ENCODE measurements at regions not wholly inside any gene's neighbourhood (a gene's known extent, or its start where the extent isn't known, plus 50 kb on each side); places are given as distances from the start of the nearest gene placed in this dataset.

GRCh38 chr7:54701982-54702381 lies 57.0 kb downstream of the SEC61G start:
- ATAC-seq (no peak), DNase-seq (ENCODE audit: missing footprints) (no peak)
- intact Hi-C loops (cut with DNase I), result no loop called here

- intact Hi-C loops (cut with DNase I), result no loop called here
- no peak for DNase-seq (ENCODE audit: missing footprints)
- ATAC-seq, result no peak
These were observed 59.3 kb downstream of the SEC61G start for GRCh38 chr7:54699715-54700114.

- intact Hi-C loops (cut with DNase I), result no loop called here
- DNase-seq (ENCODE audit: missing footprints), result no peak
- no peak for ATAC-seq
These were observed 61.3 kb downstream of the SEC61G start for GRCh38 chr7:54697659-54698186.

GRCh38 chr7:54690892-54691291 lies 68.1 kb downstream of the SEC61G start:
- DNase-seq (ENCODE audit: missing footprints), result no peak
- intact Hi-C loops (cut with DNase I), result no loop called here
- ATAC-seq, result no peak

- ATAC-seq (no peak), DNase-seq (ENCODE audit: missing footprints) (no peak)
- intact Hi-C loops (cut with DNase I), result no loop called here
These were observed 69.0 kb downstream of the SEC61G start for GRCh38 chr7:54690050-54690443.

DNA sequence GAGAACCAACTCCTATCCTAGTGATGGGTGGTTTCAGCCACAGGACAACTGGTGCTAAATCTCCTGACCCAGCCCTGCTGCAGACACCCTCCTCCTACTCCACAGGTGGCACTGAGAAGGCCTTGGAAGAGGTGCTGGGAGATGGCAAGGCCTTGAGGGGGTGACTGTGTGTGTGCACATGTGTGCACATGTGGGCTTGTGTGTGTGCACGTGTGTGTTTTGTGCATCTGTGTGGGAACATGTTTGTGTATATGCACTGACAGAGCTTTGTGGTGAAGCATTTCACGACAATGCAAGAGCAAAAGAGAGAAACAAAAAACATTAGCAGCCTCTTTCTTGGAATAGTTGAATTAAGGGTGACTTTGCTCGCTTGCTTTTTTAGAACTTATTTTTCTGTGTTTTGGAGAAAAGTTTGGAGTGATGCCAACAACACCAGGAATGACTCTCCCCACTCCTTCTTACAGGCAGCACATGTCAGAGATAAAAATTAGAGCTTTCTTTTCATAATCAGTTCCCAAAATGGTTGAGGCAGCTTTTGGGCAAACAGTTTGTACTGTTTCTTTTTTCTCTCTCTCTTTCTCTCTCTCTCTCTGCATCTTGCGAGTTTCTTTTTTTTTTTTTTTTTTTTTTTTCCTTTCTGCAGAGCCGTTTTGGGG lies 69.5 kb downstream of the SEC61G start:
- ATAC-seq (no peak), DNase-seq (ENCODE audit: missing footprints) (no peak)
- intact Hi-C loops (cut with DNase I), result no loop called here

DNA sequence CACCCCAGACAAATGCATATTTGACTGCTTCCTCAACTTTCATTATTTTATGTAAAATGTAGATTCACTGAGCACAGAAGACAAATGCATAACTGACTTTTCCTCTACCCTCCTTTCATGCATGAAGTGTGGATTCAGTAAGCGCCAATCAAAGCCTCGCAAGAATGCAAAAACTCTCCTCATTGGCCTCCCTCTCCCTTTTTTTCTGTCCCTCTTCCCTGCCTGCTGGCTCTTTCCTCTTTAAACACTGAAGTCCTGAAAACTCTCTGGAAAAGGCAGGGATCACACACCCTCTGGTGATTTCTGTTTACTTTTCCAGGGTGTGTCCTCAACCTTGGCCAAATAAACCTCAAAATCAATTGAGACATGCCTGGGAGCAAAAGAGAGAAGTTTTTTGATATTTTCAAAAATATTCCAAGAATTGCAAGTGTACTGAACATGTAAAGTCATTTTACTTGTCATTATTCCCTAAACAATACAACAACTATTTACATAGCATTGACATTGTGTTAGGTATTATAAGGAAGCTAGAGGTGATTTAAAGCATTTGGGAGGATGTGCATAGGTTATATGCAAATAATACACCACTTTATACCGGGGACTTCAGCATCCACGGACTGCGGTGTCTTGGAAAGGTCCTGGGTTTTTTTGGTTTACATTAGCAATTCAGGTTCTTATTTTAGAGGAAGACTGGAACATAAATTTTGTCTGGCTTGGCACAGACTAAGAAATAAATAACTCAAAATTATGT lies 71.4 kb downstream of the SEC61G start:
- no peak for DNase-seq (ENCODE audit: missing footprints)
- intact Hi-C loops (cut with DNase I), result no loop called here
- no peak for ATAC-seq

DNA sequence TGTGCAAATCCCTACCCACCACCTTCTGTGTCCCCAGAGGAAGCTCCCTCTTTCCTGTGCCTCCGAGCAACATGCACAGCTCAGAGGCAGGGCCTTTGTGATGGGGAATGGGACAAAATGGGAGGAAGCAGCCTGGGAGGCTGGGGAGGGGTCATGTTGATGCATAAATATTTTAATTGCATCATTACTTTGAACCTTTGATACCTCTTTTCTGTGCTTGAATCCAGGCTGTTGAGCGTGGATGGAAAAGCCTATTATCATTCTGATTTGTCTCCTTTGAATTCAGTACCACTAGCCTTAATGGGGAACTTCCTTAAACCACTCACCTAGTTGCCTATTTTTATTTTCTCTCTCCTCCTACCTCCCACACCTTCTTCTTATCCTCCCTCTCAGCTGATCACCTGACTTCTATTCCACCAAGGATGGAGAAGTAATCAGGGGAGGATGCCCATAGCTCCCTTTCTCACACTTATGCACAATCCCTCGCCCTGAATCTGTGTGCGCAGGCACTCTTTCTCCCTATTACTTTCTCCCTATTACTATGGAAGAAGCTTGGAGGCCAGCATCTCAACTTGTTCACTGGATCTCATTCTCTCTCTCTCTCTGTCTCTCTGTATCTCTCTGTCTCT lies 78.5 kb downstream of the SEC61G start:
- DNase-seq (ENCODE audit: missing footprints) (no peak), ATAC-seq (no peak)
- intact Hi-C loops (cut with DNase I), result no loop called here

DNA sequence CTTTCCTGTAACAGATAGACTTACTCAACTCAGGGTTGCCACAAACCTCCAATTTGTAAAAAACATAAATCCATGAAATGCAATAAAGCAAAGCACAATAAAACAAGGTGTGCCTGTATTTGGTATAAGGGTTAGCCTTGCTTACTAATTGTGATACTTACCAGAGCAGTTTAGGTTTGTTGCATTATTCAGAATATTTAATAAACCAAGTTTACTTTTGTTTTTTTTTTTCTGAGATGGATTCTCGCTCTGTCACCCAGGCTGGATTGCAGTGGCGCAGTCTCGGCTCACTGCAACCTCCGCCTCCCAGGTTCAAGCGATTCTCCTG lies 79.6 kb downstream of the SEC61G start:
- DNase-seq (ENCODE audit: missing footprints) (no peak), ATAC-seq (no peak)
- intact Hi-C loops (cut with DNase I), result no loop called here

GRCh38 chr7:54678763-54679489 lies 80.1 kb downstream of the SEC61G start:
- intact Hi-C loops (cut with DNase I), result no loop called here
- DNase-seq (ENCODE audit: missing footprints), result no peak
- no peak for ATAC-seq

DNA sequence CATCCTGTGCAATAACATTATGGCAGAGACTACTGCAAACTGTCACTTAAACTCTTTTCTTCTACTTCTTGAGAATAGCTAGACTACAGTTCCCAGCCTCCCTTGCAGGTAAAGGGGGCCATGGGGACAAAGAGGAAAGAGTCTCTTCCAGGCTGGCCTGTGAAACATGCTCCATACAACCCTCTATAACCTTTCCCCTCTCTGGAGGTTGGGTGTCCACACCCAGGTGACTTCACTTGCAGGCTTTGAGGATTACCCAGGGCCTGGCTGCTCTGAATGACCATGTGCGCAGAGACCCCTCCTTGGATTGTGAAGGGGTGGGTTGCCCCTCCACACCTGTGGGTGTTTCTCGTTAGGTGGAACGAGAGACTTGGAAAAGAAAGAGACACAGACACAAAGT lies 84.1 kb downstream of the SEC61G start:
- ATAC-seq (no peak), DNase-seq (ENCODE audit: missing footprints) (no peak)
- intact Hi-C loops (cut with DNase I), result no loop called here

DNA sequence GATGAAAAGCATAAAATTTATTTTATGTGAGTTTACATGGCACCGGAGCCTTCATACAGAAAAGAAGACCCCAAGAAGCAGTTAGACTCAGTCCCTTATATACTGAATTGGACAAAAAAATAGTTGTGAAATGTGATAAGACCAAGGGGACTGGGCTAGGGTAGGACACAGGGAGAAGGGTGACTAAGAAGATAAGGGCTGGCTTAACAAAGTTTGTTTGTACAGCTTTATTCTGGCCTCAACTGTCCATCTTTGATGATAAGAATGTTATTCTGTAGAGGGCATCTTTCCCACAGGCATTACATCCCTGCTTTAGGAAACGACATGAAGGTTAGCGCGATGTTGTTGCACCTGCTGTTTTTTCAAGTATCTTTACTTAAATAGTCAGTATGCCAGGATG lies 86.5 kb downstream of the SEC61G start:
- intact Hi-C loops (cut with DNase I), result no loop called here
- no peak for ATAC-seq
- DNase-seq (ENCODE audit: missing footprints), result no peak

- intact Hi-C loops (cut with DNase I), result no loop called here
- DNase-seq (ENCODE audit: missing footprints) (peak; percentile 71), ATAC-seq (peak; percentile 73)
These were observed 94.5 kb downstream of the SEC61G start for GRCh38 chr7:54664235-54665228.

GRCh38 chr7:54663603-54664234 lies 95.3 kb downstream of the SEC61G start:
- ATAC-seq (no peak), DNase-seq (ENCODE audit: missing footprints) (no peak)
- intact Hi-C loops (cut with DNase I), result no loop called here

GRCh38 chr7:54663186-54663585 lies 95.8 kb downstream of the SEC61G start:
- no peak for DNase-seq (ENCODE audit: missing footprints)
- intact Hi-C loops (cut with DNase I), result no loop called here

GRCh38 chr7:54662701-54663100 lies 96.3 kb downstream of the SEC61G start:
- DNase-seq (ENCODE audit: missing footprints), result no peak
- no peak for ATAC-seq
- intact Hi-C loops (cut with DNase I), result no loop called here

More at GRCh38 chr7:54663186-54663585, 95.8 kb downstream of the SEC61G start:
- ATAC-seq, result no peak

DNA sequence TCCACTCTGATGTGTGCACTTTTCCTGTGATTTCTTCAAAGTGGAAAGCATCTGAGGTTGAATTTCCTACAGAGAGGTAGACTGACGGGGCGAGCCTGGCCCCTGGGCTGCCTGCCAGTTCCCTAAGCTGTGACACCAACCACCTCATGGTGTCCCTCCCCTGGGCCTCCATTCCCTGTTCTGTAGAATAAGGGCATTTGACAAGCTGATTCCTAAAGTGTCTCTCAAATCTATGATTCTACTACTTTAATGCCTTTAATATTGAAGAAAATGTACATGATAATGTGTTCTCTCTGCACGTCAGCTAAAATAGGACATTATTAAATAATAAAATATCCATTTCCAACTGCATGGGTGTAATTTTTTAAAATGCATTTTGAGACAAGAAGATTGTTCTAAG lies 105.1 kb downstream of the SEC61G start:
- intact Hi-C loops (cut with DNase I), result no loop called here
- no peak for DNase-seq (ENCODE audit: missing footprints)

DNA sequence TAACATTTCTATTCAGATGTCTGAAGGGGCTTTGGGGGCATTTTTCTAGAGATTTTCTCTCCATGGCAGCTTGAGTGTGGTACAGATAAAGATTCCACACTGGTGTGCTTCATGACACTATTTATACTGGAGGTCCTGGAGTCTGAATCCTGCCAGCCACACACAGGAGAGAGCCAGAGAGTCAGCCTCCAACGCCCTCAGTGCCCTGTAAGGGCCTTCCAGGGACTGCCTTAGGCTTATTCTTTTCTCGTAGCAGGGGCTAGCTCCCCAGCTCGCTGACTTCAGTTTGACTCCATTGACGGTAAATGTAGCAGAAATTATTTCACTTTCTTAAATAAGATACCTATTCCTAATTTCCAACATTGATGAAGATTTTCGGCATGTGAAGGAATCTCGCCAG lies 100.9 kb downstream of the VSTM2A start:
- intact Hi-C loops (cut with DNase I), result no loop called here
- DNase-seq (ENCODE audit: missing footprints) (no peak), ATAC-seq (no peak)

More for the DNA sequence above, 105.1 kb downstream of the SEC61G start:
- no peak for ATAC-seq
